ENCODE measurements at regions not wholly inside any gene's neighbourhood (a gene's known extent, or its start where the extent isn't known, plus 50 kb on each side); places are given as distances from the start of the nearest gene placed in this dataset.

- DNase-seq, result no peak
Measured at GRCh38 chr12:92489781-92490180, 213.0 kb upstream of the PLEKHG7 start.

- DNase-seq, result no peak
Measured at GRCh38 chr12:92488735-92489134, 214.1 kb upstream of the PLEKHG7 start.

- no peak for DNase-seq
Measured at GRCh38 chr12:92487138-92487485, 215.7 kb upstream of the PLEKHG7 start.

GRCh38 chr12:92486443-92487137 lies 216.2 kb upstream of the PLEKHG7 start:
- no peak for DNase-seq

- no peak for DNase-seq
Measured at GRCh38 chr12:92485351-92486348, 217.1 kb upstream of the PLEKHG7 start.

- no peak for DNase-seq
Measured at GRCh38 chr12:92482599-92482998, 220.2 kb upstream of the PLEKHG7 start.

GRCh38 chr12:92481066-92481465 lies 221.7 kb upstream of the PLEKHG7 start:
- no peak for DNase-seq

GRCh38 chr12:92478692-92479091 lies 224.1 kb upstream of the PLEKHG7 start:
- DNase-seq, result no peak

- DNase-seq, result no peak
Measured at GRCh38 chr12:92476844-92477243, 225.9 kb upstream of the PLEKHG7 start.

- DNase-seq, result no peak
Measured at GRCh38 chr12:92473564-92473963, 229.2 kb upstream of the PLEKHG7 start.

GRCh38 chr12:92472201-92472600 lies 230.6 kb upstream of the PLEKHG7 start:
- no peak for DNase-seq

GRCh38 chr12:92471551-92471950 lies 231.2 kb upstream of the PLEKHG7 start:
- DNase-seq, result no peak

- no peak for DNase-seq
Measured at GRCh38 chr12:92470608-92471021, 232.2 kb upstream of the PLEKHG7 start.

- DNase-seq, result no peak
Measured at GRCh38 chr12:92469837-92470236, 233.0 kb upstream of the PLEKHG7 start.

- no peak for DNase-seq
Measured at GRCh38 chr12:92468358-92469020, 234.3 kb upstream of the PLEKHG7 start.

- no peak for DNase-seq
Measured at GRCh38 chr12:92467886-92468285, 234.9 kb upstream of the PLEKHG7 start.

GRCh38 chr12:92466391-92467305 lies 236.1 kb upstream of the PLEKHG7 start:
- no peak for DNase-seq

- no peak for DNase-seq
Measured at GRCh38 chr12:92465786-92466295, 236.9 kb upstream of the PLEKHG7 start.

GRCh38 chr12:92464911-92465310 lies 237.9 kb upstream of the PLEKHG7 start:
- DNase-seq, result no peak

GRCh38 chr12:92463171-92463570 lies 239.6 kb upstream of the PLEKHG7 start:
- no peak for DNase-seq

GRCh38 chr12:92462527-92462926 lies 240.3 kb upstream of the PLEKHG7 start:
- DNase-seq, result no peak

- no peak for DNase-seq
Measured at GRCh38 chr12:92462049-92462448, 240.7 kb upstream of the PLEKHG7 start.
